NT2/D1 (cell line): ENCODE measurements at regions not wholly inside any gene's neighbourhood (a gene's known extent, or its start where the extent isn't known, plus 50 kb on each side); places are given as distances from the start of the nearest gene placed in this dataset.

Experiments used
- YY1 ChIP-seq: IDR thresholded peaks from 2 replicates; pipeline ENCODE4 v1.6.1; 2011; ENCODE audit not compliant: insufficient read length, insufficient read depth
- ZNF274 ChIP-seq: IDR thresholded peaks from 2 replicates; pipeline ENCODE4 v1.6.1; 2011; ENCODE audit warnings: mild to moderate bottlenecking, low read depth, low read length

DNA sequence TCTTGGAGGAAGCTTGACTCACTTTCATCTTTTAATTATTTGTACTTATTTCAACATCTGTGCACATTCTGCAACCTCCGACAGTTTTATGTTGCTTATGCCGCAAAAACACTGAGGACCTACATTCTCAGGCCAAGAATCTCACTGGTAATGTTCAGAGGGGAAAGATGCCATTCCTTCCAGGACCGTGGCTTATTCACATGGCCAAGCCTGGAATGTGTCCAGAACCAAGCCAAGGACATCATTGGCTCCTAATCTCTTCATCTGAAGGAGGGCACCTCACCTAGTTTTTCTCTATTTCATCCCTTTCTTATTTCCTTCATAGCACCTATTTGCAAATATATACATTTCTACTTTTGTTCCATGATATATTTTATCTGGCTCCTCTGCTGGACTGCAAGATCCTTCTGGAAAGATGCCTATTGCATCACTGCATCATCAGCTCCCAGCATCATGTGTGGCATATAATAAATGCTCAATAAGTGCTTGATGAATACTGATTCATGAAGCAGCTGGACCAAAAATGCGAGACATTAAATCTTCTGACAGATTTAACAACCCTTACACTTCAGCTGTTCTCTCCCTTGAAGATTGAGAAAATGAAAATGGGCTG is 377.1 kb downstream of the TNS1 start:
- no peak for TF ChIP-seq ZNF274
- no peak for TF ChIP-seq YY1
